SH-SY5Y (cell line): ENCODE measurements at regions not wholly inside any gene's neighbourhood (a gene's known extent, or its start where the extent isn't known, plus 50 kb on each side); places are given as distances from the start of the nearest gene placed in this dataset.

Source experiments
- GATA2 ChIP-seq: IDR thresholded peaks from 2 replicates; pipeline ENCODE4 v1.6.1; 2011; ENCODE audit warnings: mild to moderate bottlenecking, low read depth, low read length
- GATA3 ChIP-seq: IDR thresholded peaks from 2 replicates; pipeline ENCODE4 v1.6.1; 2011; ENCODE audit warnings: low read depth, mild to moderate bottlenecking, low read length, moderate library complexity

DNA sequence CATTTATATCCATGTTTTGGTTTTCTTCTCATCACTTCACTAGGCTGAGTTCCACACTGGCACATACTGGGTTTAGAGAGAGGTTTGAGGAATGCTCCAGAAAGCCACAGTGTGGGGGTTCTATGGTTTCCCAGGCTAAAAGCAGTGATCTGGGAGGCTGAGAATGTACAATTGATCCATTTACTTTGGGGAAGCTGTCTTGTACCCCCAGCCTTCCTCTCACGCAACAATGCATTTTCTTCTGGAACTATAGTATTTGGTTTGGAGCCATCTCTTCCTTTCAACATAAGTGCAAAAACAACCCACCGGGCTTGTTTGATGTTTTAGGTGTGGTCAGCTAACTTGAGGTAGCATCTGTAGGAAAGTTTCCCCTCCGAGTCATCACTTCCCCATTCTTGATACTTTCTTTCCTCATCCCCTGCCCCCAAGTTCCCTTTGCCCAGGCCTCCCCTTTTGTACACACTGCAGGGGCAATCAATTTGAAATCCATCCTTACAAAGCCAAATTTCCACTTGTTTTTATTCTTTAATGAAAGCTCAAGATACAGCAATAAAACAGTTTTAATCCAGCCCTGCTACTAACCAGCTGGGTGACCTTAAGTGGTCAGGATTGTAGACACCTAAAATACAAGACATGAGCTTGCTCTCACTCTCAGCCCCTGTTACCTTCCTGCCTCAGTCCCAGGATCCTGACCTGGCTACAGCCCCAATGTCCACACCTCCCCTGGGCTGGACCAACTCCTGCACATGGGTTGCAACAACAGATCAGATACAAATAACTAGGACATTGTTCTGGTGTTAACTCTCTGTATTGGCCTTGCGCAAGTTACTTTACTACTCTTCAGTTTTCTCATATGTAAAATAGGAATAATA, 109.2 kb downstream of the FHDC1 start:
- TF ChIP-seq GATA3 (no peak), GATA2 (no peak)
